ENCODE measurements at regions not wholly inside any gene's neighbourhood (a gene's known extent, or its start where the extent isn't known, plus 50 kb on each side); places are given as distances from the start of the nearest gene placed in this dataset.
"Not testable (repeated sequence)": the region's sequence is repeated elsewhere in the genome, so short reads cannot be mapped to it uniquely, and the experiment has no call there.

DNA sequence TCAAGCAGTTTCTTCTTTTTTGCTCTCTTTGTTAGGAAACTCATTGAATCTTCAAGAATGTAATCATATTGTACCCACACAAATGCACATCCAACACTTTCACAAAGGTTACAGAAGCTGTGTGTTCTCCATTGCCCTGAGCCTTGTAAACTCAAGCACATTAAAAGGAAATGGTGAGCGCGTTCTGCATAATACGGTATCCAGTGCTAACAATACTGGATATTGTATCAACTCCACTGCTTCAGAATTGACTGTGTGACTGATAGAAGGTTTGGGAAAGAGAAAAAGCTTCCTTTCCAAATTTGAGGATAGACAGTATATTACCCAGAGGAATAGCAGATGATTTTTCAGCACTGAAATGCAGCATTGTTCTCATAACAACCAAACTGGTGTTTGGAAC, 268.9 kb upstream of the RBMS3 start:
- Histone ChIP-seq H3K9ac (ENCODE audit: low read depth, low read length) (no peak overlapping the region), H3K27ac (ENCODE audit: low read depth, low read length) (no peak overlapping the region), H3K36me3 (ENCODE audit: control insufficient read depth, insufficient read depth, low read length) (no peaks in the 10 kb centered on the region), H3K27me3 (ENCODE audit: control insufficient read depth, insufficient read depth, low read length) (no peaks in the 10 kb centered on the region), H3K4me1 (ENCODE audit: control insufficient read depth, insufficient read depth, low read length) (no peaks in the 10 kb centered on the region), H3K9me3 (ENCODE audit: control insufficient read depth, insufficient read depth, low read length) (no peaks in the 10 kb centered on the region), H3K4me3 (ENCODE audit: low read depth, low read length) (no peak overlapping the region)

DNA sequence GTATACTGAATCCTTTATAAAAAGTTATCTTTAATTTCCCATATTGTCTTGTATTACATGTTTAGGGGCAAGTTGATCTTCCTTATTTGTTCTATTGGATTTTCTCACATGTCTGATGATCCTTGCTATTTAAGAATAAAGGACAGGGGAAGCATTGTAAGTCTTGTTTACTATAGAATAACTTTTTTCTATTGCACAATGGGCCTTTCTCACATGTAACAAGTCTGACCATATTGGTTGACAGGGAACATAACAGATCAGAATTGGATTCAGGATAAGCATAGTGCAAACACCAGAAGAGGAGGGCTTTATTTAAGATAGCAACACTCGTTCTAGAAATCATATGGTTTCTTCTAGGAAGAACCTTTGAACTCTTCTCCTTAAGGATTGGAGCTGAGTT, 257.9 kb upstream of the RBMS3 start:
- H3K9me3 ChIP-seq (ENCODE audit: control insufficient read depth, insufficient read depth, low read length): no peaks in the 10 kb centered on the region
- H3K4me3 ChIP-seq (ENCODE audit: low read depth, low read length): no peak overlapping the region
- H3K36me3 ChIP-seq (ENCODE audit: control insufficient read depth, insufficient read depth, low read length): no peaks in the 10 kb centered on the region
- no peaks in the 10 kb centered on the region for H3K4me1 ChIP-seq (ENCODE audit: control insufficient read depth, insufficient read depth, low read length)
- no peak overlapping the region for H3K27ac ChIP-seq (ENCODE audit: low read depth, low read length)
- H3K27me3 ChIP-seq (ENCODE audit: control insufficient read depth, insufficient read depth, low read length): no peaks in the 10 kb centered on the region
- H3K9ac ChIP-seq (ENCODE audit: low read depth, low read length): no peak overlapping the region

DNA sequence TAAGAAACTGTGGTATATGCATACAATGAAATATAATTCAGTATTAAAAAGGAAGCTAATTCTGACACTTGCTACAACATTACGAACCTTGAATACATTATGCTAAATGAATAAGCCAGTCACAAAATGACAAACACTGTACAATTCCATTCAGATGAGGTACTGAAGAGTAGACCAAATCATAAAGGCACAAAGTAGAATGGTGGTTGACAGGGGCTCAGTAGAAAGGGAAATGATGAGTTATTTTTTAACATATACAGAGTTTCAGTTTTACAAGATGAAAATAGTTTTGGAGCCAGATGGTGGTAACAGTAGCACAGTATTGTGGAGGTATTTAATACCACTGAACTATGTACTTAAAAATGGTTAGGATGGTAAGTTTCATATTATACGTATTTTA, 254.6 kb upstream of the RBMS3 start:
- Histone ChIP-seq H3K36me3 (ENCODE audit: control insufficient read depth, insufficient read depth, low read length) (no peaks in the 10 kb centered on the region), H3K4me1 (ENCODE audit: control insufficient read depth, insufficient read depth, low read length) (no peaks in the 10 kb centered on the region), H3K4me3 (ENCODE audit: low read depth, low read length) (no peak overlapping the region), H3K27me3 (ENCODE audit: control insufficient read depth, insufficient read depth, low read length) (no peaks in the 10 kb centered on the region), H3K9ac (ENCODE audit: low read depth, low read length) (no peak overlapping the region), H3K27ac (ENCODE audit: low read depth, low read length) (no peak overlapping the region), H3K9me3 (ENCODE audit: control insufficient read depth, insufficient read depth, low read length) (no peaks in the 10 kb centered on the region)

GRCh38 chr3:29026959-29027358, 253.9 kb upstream of the RBMS3 start:
- Histone ChIP-seq H3K27ac (ENCODE audit: low read depth, low read length) (no peak overlapping the region), H3K27me3 (ENCODE audit: control insufficient read depth, insufficient read depth, low read length) (no peaks in the 10 kb centered on the region), H3K4me1 (ENCODE audit: control insufficient read depth, insufficient read depth, low read length) (no peaks in the 10 kb centered on the region), H3K36me3 (ENCODE audit: control insufficient read depth, insufficient read depth, low read length) (no peaks in the 10 kb centered on the region), H3K4me3 (ENCODE audit: low read depth, low read length) (no peak overlapping the region), H3K9ac (ENCODE audit: low read depth, low read length) (no peak overlapping the region), H3K9me3 (ENCODE audit: control insufficient read depth, insufficient read depth, low read length) (no peaks in the 10 kb centered on the region)

GRCh38 chr3:29031175-29031574, 249.7 kb upstream of the RBMS3 start:
- H3K9ac ChIP-seq (ENCODE audit: low read depth, low read length); H3K27me3 ChIP-seq (ENCODE audit: control insufficient read depth, insufficient read depth, low read length); H3K4me3 ChIP-seq (ENCODE audit: low read depth, low read length); H3K4me1 ChIP-seq (ENCODE audit: control insufficient read depth, insufficient read depth, low read length); H3K36me3 ChIP-seq (ENCODE audit: control insufficient read depth, insufficient read depth, low read length); H3K9me3 ChIP-seq (ENCODE audit: control insufficient read depth, insufficient read depth, low read length); H3K27ac ChIP-seq (ENCODE audit: low read depth, low read length): not testable (repeated sequence)

DNA sequence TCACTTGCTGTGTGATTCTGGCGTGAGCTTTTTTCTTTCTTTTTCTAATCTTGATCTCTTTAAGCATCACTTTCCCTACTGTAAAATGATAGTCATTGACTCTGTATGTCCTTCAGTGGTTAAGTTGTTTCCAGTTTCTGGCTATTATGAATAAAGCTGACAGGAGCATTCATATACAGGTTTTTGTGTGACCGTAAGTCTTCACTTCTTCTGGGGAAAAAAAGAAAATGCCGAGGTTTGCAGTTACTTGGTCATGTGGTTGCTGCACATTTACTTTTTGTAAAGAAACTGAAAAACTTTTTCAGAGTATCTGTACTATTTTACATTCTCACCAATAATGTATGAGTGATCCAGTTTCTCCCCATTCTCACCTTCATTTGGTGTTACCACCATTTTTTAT, 247.4 kb upstream of the RBMS3 start:
- H3K36me3 ChIP-seq (ENCODE audit: control insufficient read depth, insufficient read depth, low read length): no peaks in the 10 kb centered on the region
- no peak overlapping the region for H3K9ac ChIP-seq (ENCODE audit: low read depth, low read length)
- H3K4me1 ChIP-seq (ENCODE audit: control insufficient read depth, insufficient read depth, low read length): no peaks in the 10 kb centered on the region
- no peaks in the 10 kb centered on the region for H3K9me3 ChIP-seq (ENCODE audit: control insufficient read depth, insufficient read depth, low read length)
- H3K27me3 ChIP-seq (ENCODE audit: control insufficient read depth, insufficient read depth, low read length): no peaks in the 10 kb centered on the region
- no peak overlapping the region for H3K27ac ChIP-seq (ENCODE audit: low read depth, low read length)
- no peak overlapping the region for H3K4me3 ChIP-seq (ENCODE audit: low read depth, low read length)

DNA sequence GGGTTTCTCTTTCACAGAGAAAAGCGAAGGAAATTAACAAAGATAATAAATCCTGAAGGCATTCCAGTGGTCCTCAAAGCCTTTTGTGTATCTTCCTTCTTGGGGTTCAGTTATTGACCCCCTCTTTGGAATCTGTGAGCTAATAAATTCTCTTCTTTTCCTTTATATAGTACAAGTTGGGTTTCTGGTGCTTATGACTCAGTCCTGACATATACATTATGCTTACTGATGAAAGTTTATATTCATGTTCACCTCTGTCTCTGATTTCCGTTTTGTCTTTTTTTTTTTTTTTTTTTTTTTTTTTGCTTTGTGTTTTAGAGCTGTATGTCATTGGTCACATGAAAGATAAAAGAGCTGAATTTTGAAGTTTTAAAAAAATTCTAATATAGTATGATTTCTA, 230.7 kb upstream of the RBMS3 start:
- no peak overlapping the region for H3K4me3 ChIP-seq (ENCODE audit: low read depth, low read length)
- no peaks in the 10 kb centered on the region for H3K9me3 ChIP-seq (ENCODE audit: control insufficient read depth, insufficient read depth, low read length)
- no peaks in the 10 kb centered on the region for H3K36me3 ChIP-seq (ENCODE audit: control insufficient read depth, insufficient read depth, low read length)
- H3K9ac ChIP-seq (ENCODE audit: low read depth, low read length): no peak overlapping the region
- H3K27me3 ChIP-seq (ENCODE audit: control insufficient read depth, insufficient read depth, low read length): no peaks in the 10 kb centered on the region
- H3K27ac ChIP-seq (ENCODE audit: low read depth, low read length): no peak overlapping the region
- peaks cover 10% of the 10 kb centered on the region; the same call in 1 of the 2 replicates for H3K4me1 ChIP-seq (ENCODE audit: control insufficient read depth, insufficient read depth, low read length)

DNA sequence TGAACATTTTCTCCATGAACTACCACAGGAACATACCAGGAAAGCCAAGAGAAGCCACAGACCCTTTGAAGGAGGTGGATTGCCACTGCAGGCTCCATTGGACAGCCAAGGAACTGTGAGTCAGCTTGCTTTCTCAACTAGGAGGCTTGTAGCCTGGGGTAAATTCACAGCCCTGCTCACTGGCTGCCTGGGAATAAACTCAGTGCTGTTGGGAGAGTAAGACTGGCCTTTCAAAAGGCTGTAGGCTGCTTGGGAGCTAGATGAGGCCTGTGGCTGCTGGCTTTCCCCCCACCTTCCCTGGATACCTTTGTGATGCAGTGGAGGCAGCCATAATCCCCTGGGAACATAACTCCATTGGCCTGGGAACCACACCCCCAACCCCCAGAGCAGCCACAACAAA, 223.5 kb upstream of the RBMS3 start:
- no peak overlapping the region; the same call in 1 of the 2 replicates for H3K4me3 ChIP-seq (ENCODE audit: low read depth, low read length)
- H3K36me3 ChIP-seq (ENCODE audit: control insufficient read depth, insufficient read depth, low read length): no peaks in the 10 kb centered on the region
- H3K27ac ChIP-seq (ENCODE audit: low read depth, low read length): peak overlapping the region; percentile 94
- no peak overlapping the region for H3K9ac ChIP-seq (ENCODE audit: low read depth, low read length)
- no peaks in the 10 kb centered on the region for H3K27me3 ChIP-seq (ENCODE audit: control insufficient read depth, insufficient read depth, low read length)
- peaks cover 10% of the 10 kb centered on the region for H3K4me1 ChIP-seq (ENCODE audit: control insufficient read depth, insufficient read depth, low read length)
- no peaks in the 10 kb centered on the region for H3K9me3 ChIP-seq (ENCODE audit: control insufficient read depth, insufficient read depth, low read length)

GRCh38 chr3:29064085-29064484, 216.8 kb upstream of the RBMS3 start:
- Histone ChIP-seq H3K27me3 (ENCODE audit: control insufficient read depth, insufficient read depth, low read length) (no peaks in the 10 kb centered on the region), H3K27ac (ENCODE audit: low read depth, low read length) (no peak overlapping the region), H3K9me3 (ENCODE audit: control insufficient read depth, insufficient read depth, low read length) (no peaks in the 10 kb centered on the region), H3K4me1 (ENCODE audit: control insufficient read depth, insufficient read depth, low read length) (no peaks in the 10 kb centered on the region), H3K9ac (ENCODE audit: low read depth, low read length) (no peak overlapping the region), H3K4me3 (ENCODE audit: low read depth, low read length) (no peak overlapping the region), H3K36me3 (ENCODE audit: control insufficient read depth, insufficient read depth, low read length) (no peaks in the 10 kb centered on the region)

- Histone ChIP-seq H3K9me3 (ENCODE audit: control insufficient read depth, insufficient read depth, low read length) (no peaks in the 10 kb centered on the region), H3K4me3 (ENCODE audit: low read depth, low read length) (no peak overlapping the region), H3K4me1 (ENCODE audit: control insufficient read depth, insufficient read depth, low read length) (no peaks in the 10 kb centered on the region), H3K9ac (ENCODE audit: low read depth, low read length) (no peak overlapping the region), H3K36me3 (ENCODE audit: control insufficient read depth, insufficient read depth, low read length) (no peaks in the 10 kb centered on the region), H3K27ac (ENCODE audit: low read depth, low read length) (no peak overlapping the region), H3K27me3 (ENCODE audit: control insufficient read depth, insufficient read depth, low read length) (no peaks in the 10 kb centered on the region)
Measured at GRCh38 chr3:29065211-29065785, 215.6 kb upstream of the RBMS3 start.

- Histone ChIP-seq H3K4me3 (ENCODE audit: low read depth, low read length) (no peak overlapping the region), H3K36me3 (ENCODE audit: control insufficient read depth, insufficient read depth, low read length) (no peaks in the 10 kb centered on the region), H3K27me3 (ENCODE audit: control insufficient read depth, insufficient read depth, low read length) (no peaks in the 10 kb centered on the region), H3K9ac (ENCODE audit: low read depth, low read length) (no peak overlapping the region), H3K4me1 (ENCODE audit: control insufficient read depth, insufficient read depth, low read length) (no peaks in the 10 kb centered on the region), H3K27ac (ENCODE audit: low read depth, low read length) (no peak overlapping the region), H3K9me3 (ENCODE audit: control insufficient read depth, insufficient read depth, low read length) (no peaks in the 10 kb centered on the region)
Measured at GRCh38 chr3:29067007-29067406, 213.9 kb upstream of the RBMS3 start.
